ENCODE measurements at regions not wholly inside any gene's neighbourhood (a gene's known extent, or its start where the extent isn't known, plus 50 kb on each side); places are given as distances from the start of the nearest gene placed in this dataset.

GRCh38 chr7:46929359-46929758 lies 652.6 kb downstream of the TNS3 start:
- TF ChIP-seq CTCF (IDR thresholded peaks at IDR 0.05) = no peak
- Mint-ChIP-seq H3K36me3 (ENCODE audit: unreplicated experiment) (peaks cover 2% of the 10 kb centered on the region), H3K4me3 (ENCODE audit: unreplicated experiment) (no peak overlapping the region), H3K27me3 (ENCODE audit: unreplicated experiment) (no peaks in the 10 kb centered on the region), H3K4me1 (ENCODE audit: unreplicated experiment) (peaks cover 44% of the 10 kb centered on the region), H3K9me3 (ENCODE audit: unreplicated experiment) (peaks cover 6% of the 10 kb centered on the region), H3K27ac (ENCODE audit: unreplicated experiment) (no peak overlapping the region)
- DNase-seq (ENCODE audit: extremely low spot score, unreplicated experiment) = no peak

DNA sequence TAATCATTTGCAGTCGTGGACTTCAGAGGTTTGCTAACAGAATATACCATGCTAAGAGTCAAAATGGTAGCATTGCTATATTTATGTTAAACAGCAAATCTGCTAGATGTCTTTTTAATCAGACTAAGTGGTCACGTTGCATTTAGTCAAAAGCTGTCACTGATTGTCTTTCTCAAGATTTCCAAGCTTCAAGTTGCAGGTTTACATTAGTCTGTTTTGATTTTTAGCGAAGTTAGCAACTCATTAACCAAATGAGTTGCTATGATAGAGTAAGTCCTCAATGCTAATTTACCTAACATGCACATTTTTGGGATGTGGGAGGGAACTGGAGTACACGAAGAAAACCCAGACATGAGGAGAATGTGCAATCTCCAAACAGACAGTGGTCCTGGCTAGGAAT lies 653.2 kb downstream of the TNS3 start:
- Mint-ChIP-seq H3K36me3 (ENCODE audit: unreplicated experiment) (peaks cover 2% of the 10 kb centered on the region), H3K4me1 (ENCODE audit: unreplicated experiment) (peaks cover 40% of the 10 kb centered on the region), H3K9me3 (ENCODE audit: unreplicated experiment) (peaks cover 6% of the 10 kb centered on the region), H3K4me3 (ENCODE audit: unreplicated experiment) (no peak overlapping the region), H3K27ac (ENCODE audit: unreplicated experiment) (no peak overlapping the region), H3K27me3 (ENCODE audit: unreplicated experiment) (no peaks in the 10 kb centered on the region)
- no peak for DNase-seq (ENCODE audit: extremely low spot score, unreplicated experiment)
- no peak for TF ChIP-seq CTCF (IDR thresholded peaks at IDR 0.05)

DNA sequence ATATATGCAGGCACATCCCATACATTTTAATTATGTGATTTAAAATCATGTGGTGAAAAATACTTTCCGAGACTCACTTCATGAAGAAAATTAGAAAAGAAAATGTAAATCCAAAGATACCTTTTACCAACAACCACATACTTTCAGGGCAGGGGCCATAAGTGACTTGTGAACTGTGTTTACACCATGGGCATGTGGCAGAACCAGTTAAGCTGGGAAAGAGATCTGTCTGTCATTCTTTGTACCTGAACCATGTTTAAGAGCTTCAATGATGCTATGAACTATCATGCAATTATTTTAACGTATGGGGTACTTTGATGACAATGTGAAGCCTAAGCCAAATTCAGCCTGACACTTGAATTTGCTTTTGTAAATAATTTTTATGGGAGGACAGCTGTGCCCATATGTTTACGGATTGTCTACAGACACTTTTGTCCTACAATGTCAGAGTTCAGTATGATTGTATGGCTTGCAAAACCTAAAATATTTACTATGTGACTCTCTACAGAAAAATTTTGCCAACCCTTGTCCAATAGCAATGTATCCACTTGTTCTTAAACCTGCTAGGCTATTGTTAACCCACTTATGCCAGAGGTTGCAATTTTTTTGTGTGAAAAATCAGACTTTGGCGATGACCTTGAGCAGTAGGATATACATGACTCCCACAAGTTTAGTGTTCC lies 654.6 kb downstream of the TNS3 start:
- Mint-ChIP-seq H3K4me3 (ENCODE audit: unreplicated experiment) (no peak overlapping the region), H3K27me3 (ENCODE audit: unreplicated experiment) (no peaks in the 10 kb centered on the region), H3K4me1 (ENCODE audit: unreplicated experiment) (peaks cover 27% of the 10 kb centered on the region), H3K36me3 (ENCODE audit: unreplicated experiment) (peaks cover 2% of the 10 kb centered on the region), H3K27ac (ENCODE audit: unreplicated experiment) (no peak overlapping the region), H3K9me3 (ENCODE audit: unreplicated experiment) (peaks cover 6% of the 10 kb centered on the region)
- DNase-seq (ENCODE audit: extremely low spot score, unreplicated experiment) = no peak
- no peak for TF ChIP-seq CTCF (IDR thresholded peaks at IDR 0.05)

DNA sequence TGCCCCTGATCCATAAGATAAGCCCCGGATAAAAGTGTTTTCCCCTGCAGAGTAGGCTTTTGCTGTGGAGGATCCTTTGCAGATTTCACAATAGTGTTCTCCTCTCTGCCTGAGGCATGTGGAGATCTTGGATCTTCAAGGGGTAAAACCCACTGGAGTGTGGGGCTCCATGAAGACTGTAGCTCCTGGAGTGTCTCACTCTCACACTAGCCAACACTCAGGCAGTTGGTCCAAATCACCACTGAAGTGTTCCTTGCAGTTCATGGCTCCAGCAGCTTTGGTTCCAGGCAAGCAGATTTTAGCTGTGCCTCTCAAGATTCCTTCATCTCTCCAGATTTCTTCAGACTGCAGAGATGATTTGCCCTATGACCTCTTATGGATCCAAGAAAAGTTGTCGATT lies 665.3 kb downstream of the TNS3 start:
- Mint-ChIP-seq H3K4me1 (ENCODE audit: unreplicated experiment) (no peaks in the 10 kb centered on the region), H3K36me3 (ENCODE audit: unreplicated experiment) (no peaks in the 10 kb centered on the region), H3K27ac (ENCODE audit: unreplicated experiment) (no peak overlapping the region), H3K27me3 (ENCODE audit: unreplicated experiment) (no peaks in the 10 kb centered on the region), H3K9me3 (ENCODE audit: unreplicated experiment) (peaks cover 11% of the 10 kb centered on the region), H3K4me3 (ENCODE audit: unreplicated experiment) (no peak overlapping the region)
- TF ChIP-seq CTCF (IDR thresholded peaks at IDR 0.05) = no peak
- no peak for DNase-seq (ENCODE audit: extremely low spot score, unreplicated experiment)

- Mint-ChIP-seq H3K4me3 (ENCODE audit: unreplicated experiment) (no peak overlapping the region), H3K9me3 (ENCODE audit: unreplicated experiment) (peaks cover 11% of the 10 kb centered on the region), H3K27ac (ENCODE audit: unreplicated experiment) (no peak overlapping the region), H3K27me3 (ENCODE audit: unreplicated experiment) (no peaks in the 10 kb centered on the region), H3K36me3 (ENCODE audit: unreplicated experiment) (no peaks in the 10 kb centered on the region), H3K4me1 (ENCODE audit: unreplicated experiment) (peaks cover 30% of the 10 kb centered on the region)
- no peak for DNase-seq (ENCODE audit: extremely low spot score, unreplicated experiment)
- no peak for TF ChIP-seq CTCF (IDR thresholded peaks at IDR 0.05)
Measured at GRCh38 chr7:46912692-46913091, 669.2 kb downstream of the TNS3 start.
